ENCODE measurements at regions not wholly inside any gene's neighbourhood (a gene's known extent, or its start where the extent isn't known, plus 50 kb on each side); places are given as distances from the start of the nearest gene placed in this dataset.

DNA sequence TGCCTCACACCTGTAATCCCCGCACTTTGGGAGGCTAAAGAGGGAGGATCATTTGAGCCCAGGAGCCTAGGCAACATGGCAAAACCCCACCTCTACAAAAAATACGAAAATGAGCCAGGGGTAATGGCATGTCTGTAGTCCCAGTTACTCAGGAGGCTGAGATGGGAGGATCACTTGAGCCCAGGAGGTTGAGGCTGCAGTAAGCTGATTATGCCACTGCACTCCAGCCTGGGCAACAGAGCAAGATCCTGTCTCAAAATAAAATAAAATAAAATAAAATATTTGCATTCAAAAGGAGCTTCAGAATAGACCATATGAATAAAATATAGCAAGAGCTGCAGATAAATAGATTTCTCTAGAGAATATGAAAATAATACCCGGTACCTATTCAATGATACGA, 71.5 kb upstream of the ATF7IP2 start:
- H2AFZ ChIP-seq (ENCODE audit: low read depth), result no peak overlapping the region
- H3K4me3 ChIP-seq (ENCODE audit: low read depth in 2 of 2, low read length in 1 of 2), result no peak overlapping the region
- H3K79me2 ChIP-seq (ENCODE audit: insufficient read depth), result no peaks in the 10 kb centered on the region
- H3K9me3 ChIP-seq, result no peaks in the 10 kb centered on the region
- no peaks in the 10 kb centered on the region for H3K36me3 ChIP-seq (replicated peaks in 1 of 2; ENCODE audit: control insufficient read depth in 1 of 2, insufficient read depth in 2 of 2, low read length in 1 of 2)
- H3K27me3 ChIP-seq (ENCODE audit: insufficient read depth), result no peaks in the 10 kb centered on the region
- ChIA-PET POLR2A (no interaction called here), CTCF (interaction anchor here (1.0 to 2.8 kb wide), 7 partner anchors 14 to 200 kb away, joined by 3 to 23 read pairs (median 3); no protein-coding TSS in a partner anchor)
- no peak overlapping the region for H3K4me2 ChIP-seq
- H3K27ac ChIP-seq (ENCODE audit: low read depth in 2 of 2, low read length in 1 of 2), result no peak overlapping the region
- no peaks in the 10 kb centered on the region for H3K4me1 ChIP-seq (ENCODE audit: control insufficient read depth in 1 of 2, insufficient read depth in 2 of 2, low read depth in 1 of 2, low read length in 1 of 2)
- WGBS (ENCODE audit: low lambda C conversion rate), result 34% methylated on average over 4 of the region's 4 CpGs
- H3F3A ChIP-seq (replicated peaks; ENCODE audit: insufficient read depth), result no peaks in the 10 kb centered on the region
- TF ChIP-seq GATA2 (CRISPR knock-in tag; IDR thresholded peaks at IDR 0.05), result no peak
- TF ChIP-seq, protein P1, sequence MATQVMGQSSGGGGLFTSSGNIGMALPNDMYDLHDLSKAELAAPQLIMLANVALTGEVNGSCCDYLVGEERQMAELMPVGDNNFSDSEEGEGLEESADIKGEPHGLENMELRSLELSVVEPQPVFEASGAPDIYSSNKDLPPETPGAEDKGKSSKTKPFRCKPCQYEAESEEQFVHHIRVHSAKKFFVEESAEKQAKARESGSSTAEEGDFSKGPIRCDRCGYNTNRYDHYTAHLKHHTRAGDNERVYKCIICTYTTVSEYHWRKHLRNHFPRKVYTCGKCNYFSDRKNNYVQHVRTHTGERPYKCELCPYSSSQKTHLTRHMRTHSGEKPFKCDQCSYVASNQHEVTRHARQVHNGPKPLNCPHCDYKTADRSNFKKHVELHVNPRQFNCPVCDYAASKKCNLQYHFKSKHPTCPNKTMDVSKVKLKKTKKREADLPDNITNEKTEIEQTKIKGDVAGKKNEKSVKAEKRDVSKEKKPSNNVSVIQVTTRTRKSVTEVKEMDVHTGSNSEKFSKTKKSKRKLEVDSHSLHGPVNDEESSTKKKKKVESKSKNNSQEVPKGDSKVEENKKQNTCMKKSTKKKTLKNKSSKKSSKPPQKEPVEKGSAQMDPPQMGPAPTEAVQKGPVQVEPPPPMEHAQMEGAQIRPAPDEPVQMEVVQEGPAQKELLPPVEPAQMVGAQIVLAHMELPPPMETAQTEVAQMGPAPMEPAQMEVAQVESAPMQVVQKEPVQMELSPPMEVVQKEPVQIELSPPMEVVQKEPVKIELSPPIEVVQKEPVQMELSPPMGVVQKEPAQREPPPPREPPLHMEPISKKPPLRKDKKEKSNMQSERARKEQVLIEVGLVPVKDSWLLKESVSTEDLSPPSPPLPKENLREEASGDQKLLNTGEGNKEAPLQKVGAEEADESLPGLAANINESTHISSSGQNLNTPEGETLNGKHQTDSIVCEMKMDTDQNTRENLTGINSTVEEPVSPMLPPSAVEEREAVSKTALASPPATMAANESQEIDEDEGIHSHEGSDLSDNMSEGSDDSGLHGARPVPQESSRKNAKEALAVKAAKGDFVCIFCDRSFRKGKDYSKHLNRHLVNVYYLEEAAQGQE (IDR thresholded peaks at IDR 0.05; ENCODE audit: low read depth, low read length), result no peak
- TF ChIP-seq SIN3A (IDR thresholded peaks at IDR 0.05; ENCODE audit: borderline replicate concordance, low read depth, low read length), result no peak
- no peak for TF ChIP-seq RAD21 (IDR thresholded peaks at IDR 0.05; ENCODE audit: low read length)
- TF ChIP-seq RFX5 (IDR thresholded peaks at IDR 0.05; ENCODE audit: low read length), result no peak
- TF ChIP-seq JUND (IDR thresholded peaks at IDR 0.05), result no peak
- no peak for TF ChIP-seq EZH2phosphoT487 (IDR thresholded peaks at IDR 0.05; ENCODE audit: borderline replicate concordance, low read depth)
- TF ChIP-seq, protein P2, sequence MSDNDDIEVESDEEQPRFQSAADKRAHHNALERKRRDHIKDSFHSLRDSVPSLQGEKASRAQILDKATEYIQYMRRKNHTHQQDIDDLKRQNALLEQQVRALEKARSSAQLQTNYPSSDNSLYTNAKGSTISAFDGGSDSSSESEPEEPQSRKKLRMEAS (IDR thresholded peaks at IDR 0.05; ENCODE audit: low read depth), result no peak
- no peak for TF ChIP-seq TCF12 (IDR thresholded peaks at IDR 0.05)
- no peak for TF ChIP-seq ELF1 (IDR thresholded peaks at IDR 0.05)
- TF ChIP-seq RXRA (IDR thresholded peaks at IDR 0.05; ENCODE audit: borderline replicate concordance, low read depth), result no peak
- TF ChIP-seq NRF1 (IDR thresholded peaks at IDR 0.05; ENCODE audit: low read depth, low read length), result no peak
- no peak for TF ChIP-seq GABPA (IDR thresholded peaks at IDR 0.05; ENCODE audit: low read depth)
- TF ChIP-seq, protein P3, sequence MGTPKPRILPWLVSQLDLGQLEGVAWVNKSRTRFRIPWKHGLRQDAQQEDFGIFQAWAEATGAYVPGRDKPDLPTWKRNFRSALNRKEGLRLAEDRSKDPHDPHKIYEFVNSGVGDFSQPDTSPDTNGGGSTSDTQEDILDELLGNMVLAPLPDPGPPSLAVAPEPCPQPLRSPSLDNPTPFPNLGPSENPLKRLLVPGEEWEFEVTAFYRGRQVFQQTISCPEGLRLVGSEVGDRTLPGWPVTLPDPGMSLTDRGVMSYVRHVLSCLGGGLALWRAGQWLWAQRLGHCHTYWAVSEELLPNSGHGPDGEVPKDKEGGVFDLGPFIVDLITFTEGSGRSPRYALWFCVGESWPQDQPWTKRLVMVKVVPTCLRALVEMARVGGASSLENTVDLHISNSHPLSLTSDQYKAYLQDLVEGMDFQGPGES (IDR thresholded peaks at IDR 0.05; ENCODE audit: low read depth, low read length), result no peak
- no peak for TF ChIP-seq USF2 (IDR thresholded peaks at IDR 0.05; ENCODE audit: borderline replicate concordance, low read depth, low read length)
- no peak for TF ChIP-seq ZBTB33 (IDR thresholded peaks at IDR 0.05; ENCODE audit: borderline replicate concordance, low read depth)
- no peak for TF ChIP-seq FOSL2 (IDR thresholded peaks at IDR 0.05; ENCODE audit: borderline replicate concordance, low read depth)
- no peak for TF ChIP-seq POLR2AphosphoS5 (IDR thresholded peaks at IDR 0.05; ENCODE audit: low read depth, low read length)
- no peak for TF ChIP-seq YY1 (IDR thresholded peaks at IDR 0.05; ENCODE audit: low read depth)
- no peaks in the 10 kb centered on the region for H4K20me1 ChIP-seq (ENCODE audit: insufficient read depth)
- DNase-seq, result no peak
- H3K9me2 ChIP-seq, result no peaks in the 10 kb centered on the region
- H3K9ac ChIP-seq, result no peak overlapping the region
